C4-2B (cell line): ENCODE measurements at regions not wholly inside any gene's neighbourhood (a gene's known extent, or its start where the extent isn't known, plus 50 kb on each side); places are given as distances from the start of the nearest gene placed in this dataset.

Source experiments
- H3K27ac ChIP-seq: fragments of 450-650 bp; 2 replicates; pipeline ENCODE4 v1.5.1; 2017
- ZFX ChIP-seq: fragments of 450-650 bp; IDR thresholded peaks from 2 replicates; pipeline ENCODE4 v1.6.1; 2017
- TF ChIP-seq, protein P1 (sequence below): fragments of 450-650 bp; conservative IDR thresholded peaks from 2 replicates; pipeline ENCODE4 v1.5.1; 2017; ENCODE audit warnings: mild to moderate bottlenecking

DNA sequence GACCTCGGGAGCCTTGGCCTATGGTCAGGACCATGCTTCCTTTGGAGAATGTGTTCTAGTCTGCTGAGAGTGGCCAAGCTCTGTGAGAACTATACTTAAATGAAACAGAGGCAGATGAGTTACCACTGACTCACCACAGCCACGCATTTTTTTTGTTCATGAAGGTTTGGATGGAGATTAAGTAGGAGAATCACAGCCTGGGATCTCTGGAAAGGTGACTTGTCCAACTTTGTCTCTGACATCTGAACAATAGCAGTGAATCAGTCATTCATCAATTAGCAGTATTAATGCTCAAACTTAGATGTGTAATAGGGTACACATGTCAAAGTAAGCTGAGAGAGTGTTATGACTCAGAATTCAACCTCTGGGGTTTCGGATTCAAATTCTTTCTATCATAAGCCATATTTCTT lies 100.7 kb upstream of the ANO3 start:
- TF ChIP-seq, protein P1, sequence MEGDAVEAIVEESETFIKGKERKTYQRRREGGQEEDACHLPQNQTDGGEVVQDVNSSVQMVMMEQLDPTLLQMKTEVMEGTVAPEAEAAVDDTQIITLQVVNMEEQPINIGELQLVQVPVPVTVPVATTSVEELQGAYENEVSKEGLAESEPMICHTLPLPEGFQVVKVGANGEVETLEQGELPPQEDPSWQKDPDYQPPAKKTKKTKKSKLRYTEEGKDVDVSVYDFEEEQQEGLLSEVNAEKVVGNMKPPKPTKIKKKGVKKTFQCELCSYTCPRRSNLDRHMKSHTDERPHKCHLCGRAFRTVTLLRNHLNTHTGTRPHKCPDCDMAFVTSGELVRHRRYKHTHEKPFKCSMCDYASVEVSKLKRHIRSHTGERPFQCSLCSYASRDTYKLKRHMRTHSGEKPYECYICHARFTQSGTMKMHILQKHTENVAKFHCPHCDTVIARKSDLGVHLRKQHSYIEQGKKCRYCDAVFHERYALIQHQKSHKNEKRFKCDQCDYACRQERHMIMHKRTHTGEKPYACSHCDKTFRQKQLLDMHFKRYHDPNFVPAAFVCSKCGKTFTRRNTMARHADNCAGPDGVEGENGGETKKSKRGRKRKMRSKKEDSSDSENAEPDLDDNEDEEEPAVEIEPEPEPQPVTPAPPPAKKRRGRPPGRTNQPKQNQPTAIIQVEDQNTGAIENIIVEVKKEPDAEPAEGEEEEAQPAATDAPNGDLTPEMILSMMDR = no peak
- TF ChIP-seq ZFX = no peak
- H3K27ac ChIP-seq = no peak overlapping the region

DNA sequence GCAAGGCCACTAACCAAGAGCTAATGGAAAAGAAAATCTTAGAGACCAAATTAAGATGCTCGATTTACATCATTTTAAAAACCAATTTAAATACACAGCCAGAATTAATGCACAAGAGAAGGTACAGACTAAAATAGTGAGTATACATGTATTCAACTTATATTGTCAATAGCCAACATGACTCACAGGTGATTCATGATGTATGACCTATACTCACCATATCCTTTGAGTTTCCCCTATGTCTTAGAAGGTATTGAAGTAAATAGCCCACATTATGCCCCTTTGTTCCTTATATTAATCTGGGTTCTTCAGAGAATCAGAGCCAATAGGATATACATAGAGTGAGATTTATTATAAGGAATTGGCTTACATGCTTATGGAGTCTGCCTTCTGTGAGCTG lies 97.5 kb upstream of the ANO3 start:
- TF ChIP-seq, protein P1 = no peak
- no peak for TF ChIP-seq ZFX
- H3K27ac ChIP-seq = no peak overlapping the region

GRCh38 chr11:26243426-26243825 lies 88.5 kb upstream of the ANO3 start:
- H3K27ac ChIP-seq = no peak overlapping the region
- no peak for TF ChIP-seq ZFX
- TF ChIP-seq, protein P1 = no peak

DNA sequence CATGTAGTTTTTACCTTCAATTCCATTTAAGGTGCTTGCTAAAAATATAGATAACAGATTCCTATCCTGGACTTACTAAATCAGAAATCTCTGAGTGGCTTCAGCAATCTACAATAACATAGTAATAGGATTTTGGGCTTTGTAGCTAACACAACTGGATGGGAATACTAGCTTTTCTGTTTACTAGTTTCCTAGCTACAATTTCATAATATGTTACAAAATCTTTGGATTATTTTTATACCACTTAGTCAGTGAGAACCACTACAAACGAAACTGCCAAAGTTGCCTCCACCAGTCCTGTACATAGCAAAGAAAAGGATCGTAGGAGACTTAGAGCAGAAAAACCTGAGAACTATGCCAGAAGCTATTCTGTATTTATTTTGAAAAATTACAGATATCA lies 87.7 kb upstream of the ANO3 start:
- H3K27ac ChIP-seq = no peak overlapping the region
- TF ChIP-seq, protein P1 = no peak
- no peak for TF ChIP-seq ZFX

DNA sequence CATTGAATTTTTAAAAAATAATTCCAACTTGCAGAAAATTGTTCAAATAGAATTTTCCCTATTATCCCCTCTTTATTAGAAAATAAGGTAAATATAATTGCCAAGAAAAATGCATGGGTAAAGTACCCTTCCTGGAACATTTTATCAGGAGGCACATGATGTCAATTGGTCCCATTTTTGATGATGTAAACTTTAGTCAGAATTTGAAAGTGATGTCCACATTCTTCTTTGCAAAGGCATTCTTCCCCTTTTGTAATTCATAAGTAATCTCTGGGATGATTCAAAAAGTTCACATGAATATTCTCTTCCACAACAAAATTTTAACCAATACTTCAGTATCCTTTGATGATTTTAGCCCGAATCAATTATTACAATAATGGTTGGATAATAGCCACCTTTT lies 86.9 kb upstream of the ANO3 start:
- TF ChIP-seq, protein P1 = no peak
- no peak for TF ChIP-seq ZFX
- H3K27ac ChIP-seq = no peak overlapping the region

- no peak for TF ChIP-seq ZFX
- TF ChIP-seq, protein P1 = no peak
- no peak overlapping the region for H3K27ac ChIP-seq
Observed at GRCh38 chr11:26247340-26247739, 84.6 kb upstream of the ANO3 start.

DNA sequence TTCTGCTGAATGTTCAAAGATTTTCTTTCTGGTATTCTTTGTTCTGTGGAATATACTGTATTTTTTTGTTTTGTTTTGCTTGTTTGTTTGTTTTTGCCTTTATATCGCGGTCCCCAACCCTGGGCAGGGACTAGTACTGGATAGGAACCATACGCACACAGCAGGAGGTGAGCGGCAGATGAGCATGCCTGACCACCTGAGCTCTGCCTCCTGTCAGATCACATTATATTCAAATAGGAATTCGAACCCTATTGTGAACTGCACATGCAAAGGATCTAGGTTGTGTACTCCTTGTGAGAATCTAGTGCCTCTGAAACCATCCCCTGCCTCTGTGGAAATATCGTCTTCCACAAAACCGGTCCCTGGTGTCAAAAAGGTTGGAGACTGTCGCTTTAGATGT lies 83.3 kb upstream of the ANO3 start:
- no peak for TF ChIP-seq ZFX
- TF ChIP-seq, protein P1 = no peak
- no peak overlapping the region for H3K27ac ChIP-seq
